ENCODE measurements at regions not wholly inside any gene's neighbourhood (a gene's known extent, or its start where the extent isn't known, plus 50 kb on each side); places are given as distances from the start of the nearest gene placed in this dataset.

DNA sequence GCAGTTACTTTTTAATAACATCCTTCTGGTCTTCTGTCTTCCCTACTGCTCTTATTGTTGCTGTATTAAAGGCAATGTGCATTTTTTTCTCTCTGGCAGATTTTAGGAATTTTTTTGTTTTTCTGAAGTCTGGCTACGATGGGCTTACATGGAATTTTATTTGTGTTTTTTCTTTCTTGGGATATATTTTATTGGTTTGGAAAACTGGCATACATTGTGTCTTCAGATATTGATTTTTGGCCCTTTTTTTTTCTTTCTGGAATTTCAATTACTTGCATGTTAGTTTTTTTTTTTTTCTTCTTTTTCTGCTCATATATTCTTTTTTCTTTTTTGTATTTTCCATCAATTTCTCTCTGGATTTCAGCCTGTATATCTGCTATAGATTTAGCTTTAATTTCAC, 442.1 kb upstream of the TRIB2 start:
- no peak for DNase-seq (ENCODE audit: low read depth in 2 of 2, low spot score in 1 of 2)

DNA sequence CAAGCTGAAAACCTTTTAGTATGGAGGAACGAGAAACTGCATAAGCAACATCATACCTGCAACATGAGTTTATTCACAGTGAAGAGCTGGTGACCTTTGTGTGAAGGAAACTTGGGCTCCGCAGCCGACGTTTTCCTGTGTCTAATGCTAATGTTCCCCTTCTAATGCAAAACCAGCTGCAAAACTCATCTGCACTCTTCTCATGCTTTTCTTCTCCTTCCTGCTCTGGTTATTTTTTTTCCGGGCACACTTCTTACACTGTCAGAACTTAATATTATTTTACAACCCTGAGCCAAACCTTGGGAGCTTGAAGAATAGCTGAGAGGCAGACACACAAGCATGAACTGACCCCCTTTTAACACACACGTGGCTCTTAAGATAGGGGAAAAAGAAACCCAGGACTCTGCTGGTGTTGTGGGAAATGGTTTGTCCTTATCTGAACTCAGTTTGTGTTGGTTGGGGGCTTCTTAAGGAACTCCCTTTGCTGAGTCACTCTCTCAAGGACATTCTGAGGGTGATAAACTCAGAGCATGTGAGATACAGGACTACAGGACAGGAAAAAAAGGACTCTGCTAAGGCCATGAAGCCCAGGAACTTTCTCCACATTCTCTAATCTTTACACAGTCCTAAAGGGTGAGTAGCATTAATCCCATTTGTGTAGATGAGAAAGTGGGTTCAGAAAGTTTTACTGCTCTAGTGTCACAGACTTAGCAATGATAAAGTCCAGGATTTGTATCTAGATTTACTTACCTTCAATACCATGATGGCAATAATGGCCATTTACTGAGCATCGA, 439.3 kb upstream of the TRIB2 start:
- no peak for DNase-seq (ENCODE audit: low read depth in 2 of 2, low spot score in 1 of 2)

DNA sequence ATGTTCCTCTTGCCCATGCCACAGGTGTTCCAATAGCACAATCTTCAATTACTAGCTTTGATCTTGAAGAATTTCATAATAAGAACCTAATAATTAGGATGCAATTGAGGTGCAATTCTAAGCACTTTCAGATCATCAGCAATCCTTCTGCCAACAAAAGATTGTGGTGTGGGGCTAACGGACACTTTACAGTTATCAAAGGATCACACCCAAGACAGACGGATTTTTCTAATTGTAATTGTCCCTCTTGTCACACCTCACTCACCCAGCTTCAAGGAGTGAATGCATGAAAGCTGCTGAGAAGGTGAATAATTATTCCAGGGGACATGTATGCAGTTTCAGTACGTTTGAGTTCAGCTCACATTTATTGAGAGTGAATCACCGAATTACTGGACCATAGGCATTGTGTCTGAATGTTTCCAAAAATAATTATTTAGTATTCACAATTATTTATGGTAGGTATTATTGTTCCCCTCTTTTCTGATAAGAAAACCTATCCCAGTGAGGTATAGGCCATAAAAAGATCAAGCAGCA, 438.5 kb upstream of the TRIB2 start:
- DNase-seq (ENCODE audit: low read depth in 2 of 2, low spot score in 1 of 2) = no peak

DNA sequence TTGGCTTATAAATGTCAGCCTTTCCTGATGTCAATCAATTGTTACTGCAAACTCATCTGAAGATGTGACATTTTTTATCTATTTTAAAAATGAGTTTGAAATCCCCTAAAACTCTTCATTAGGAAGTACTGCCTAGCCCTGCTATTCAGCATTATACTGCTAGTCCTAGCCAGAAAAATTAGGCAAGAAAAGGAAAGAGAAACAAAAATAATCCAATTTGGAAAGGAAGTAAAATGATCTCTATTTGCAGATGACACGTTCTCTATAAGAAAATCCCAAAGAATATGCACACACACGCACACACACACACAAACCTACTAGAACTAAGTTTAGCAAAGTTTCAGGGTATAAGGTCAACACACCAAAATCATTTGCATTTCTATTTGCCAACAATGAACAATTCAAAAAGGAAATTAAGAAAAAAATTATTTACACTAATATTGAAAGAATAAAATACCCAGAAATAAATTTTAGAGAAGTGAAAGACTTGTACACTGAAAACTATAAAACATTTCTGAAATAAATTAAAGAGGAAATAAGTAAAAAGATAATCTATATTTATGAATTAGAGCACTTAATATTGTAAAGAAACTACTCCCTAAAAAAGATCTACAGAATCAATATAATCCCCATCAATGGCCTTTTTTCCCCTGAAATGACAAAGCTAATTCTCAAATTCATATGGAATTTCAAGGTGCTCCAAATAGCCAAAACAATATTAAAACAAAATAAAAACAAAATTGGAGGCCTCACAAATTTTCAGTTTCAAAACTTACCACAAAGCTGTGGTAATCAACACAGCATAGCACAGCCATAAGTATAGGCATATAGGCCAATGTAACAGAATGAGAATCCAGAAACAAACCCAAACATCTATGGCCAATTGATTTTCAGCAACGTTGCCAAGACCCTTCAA, 433.7 kb upstream of the TRIB2 start:
- DNase-seq (ENCODE audit: low read depth in 2 of 2, low spot score in 1 of 2) = no peak

DNA sequence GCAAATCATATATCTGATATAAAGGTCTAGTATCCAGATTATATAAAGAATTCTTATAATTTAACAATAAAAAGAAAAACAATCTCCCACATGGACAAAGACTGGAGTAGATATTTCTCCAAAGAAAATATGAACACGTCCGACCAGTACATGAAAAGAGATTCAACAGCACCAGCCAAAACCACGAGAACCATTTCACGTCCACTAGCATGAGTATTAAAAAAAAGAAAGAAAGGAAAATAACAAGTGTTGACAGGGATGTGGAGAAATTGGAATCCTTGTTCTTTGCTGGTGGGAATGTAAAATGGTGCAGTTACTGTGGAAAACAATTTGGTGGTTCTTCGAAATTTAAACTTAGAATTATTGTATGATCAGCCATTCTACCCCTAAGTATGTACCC, 432.7 kb upstream of the TRIB2 start:
- no peak for DNase-seq (ENCODE audit: low read depth in 2 of 2, low spot score in 1 of 2)

DNA sequence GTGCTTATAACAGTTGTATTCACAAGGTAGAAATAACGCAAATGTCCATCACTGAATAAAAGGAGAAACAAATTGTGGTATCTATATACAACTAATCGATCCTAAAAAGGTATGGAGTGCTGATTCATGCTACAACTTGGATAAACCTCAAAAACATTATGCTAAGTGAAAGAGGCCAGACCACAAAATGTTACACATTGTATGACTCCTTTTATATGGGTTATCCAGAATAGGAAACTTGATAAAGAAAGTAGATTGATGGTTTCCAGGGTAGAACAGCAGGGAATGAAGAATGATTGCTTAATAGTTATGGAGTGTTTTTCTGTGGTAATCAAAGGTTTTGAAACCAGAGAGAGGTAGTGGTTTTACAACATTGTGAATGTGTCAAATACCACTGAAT, 432.2 kb upstream of the TRIB2 start:
- DNase-seq (ENCODE audit: low read depth in 2 of 2, low spot score in 1 of 2) = no peak

DNA sequence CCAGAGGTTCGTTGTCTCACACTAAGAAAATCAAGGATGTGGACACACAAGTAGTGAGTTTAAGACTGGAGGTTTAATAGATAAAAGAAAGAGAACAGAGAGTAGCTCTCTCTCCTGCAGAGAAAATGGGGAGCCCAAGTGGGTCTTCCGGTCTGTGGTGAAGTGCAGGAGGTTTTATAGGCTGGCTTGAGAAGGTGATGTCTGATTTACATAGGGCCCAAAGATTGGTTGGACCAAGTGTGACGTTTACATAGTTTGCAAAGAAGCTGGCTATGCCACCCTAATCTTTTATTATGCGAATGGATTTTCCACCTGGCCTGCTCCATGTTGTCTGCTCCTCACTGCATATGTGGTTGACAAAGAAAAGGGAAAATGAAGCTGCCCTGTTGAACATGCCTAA, 430.4 kb upstream of the TRIB2 start:
- no peak for DNase-seq (ENCODE audit: low read depth in 2 of 2, low spot score in 1 of 2)

DNA sequence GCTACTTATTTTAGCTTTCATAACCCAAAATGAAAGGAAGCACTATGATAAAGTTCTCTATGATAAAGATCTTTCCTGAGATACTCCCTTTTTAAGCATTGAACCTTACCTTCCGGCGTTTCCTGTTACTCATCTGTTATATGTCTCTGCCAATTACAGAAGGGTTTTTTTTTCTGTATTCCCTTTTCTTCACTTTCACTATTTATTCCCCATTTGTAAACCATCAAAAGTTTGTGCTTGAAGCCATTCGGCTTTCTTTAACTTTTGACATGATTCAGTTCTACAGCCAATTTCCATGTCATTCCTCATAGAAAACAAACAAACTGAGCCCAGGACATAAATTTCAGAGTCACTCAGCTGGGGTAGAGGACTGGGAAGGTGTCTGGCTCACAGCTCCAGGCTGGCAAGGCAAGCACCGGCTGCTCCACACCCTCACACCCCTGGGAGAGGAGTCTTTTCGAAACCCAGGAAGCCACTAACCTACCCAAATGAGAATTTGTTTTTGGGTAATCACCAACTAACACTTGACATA, 429.4 kb upstream of the TRIB2 start:
- no peak for DNase-seq (ENCODE audit: low read depth in 2 of 2, low spot score in 1 of 2)

DNA sequence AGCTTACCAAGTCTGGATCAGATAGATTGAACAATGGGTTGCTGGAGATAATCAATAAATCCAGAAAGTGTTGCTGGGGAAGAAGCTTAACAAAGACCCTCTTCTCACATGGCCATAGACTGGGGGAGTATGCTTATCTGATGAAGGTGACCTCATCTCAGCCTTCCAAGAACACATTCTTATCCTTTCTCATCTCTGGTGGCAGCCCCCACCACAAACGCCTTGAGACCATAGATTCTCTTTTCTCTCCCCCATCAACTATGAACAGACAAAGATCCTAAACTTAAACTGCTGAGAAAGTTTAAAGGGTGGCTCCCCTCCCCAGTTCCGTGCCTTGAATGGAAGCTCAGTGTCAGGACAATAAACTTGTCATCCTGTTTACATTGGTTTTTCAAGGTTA, 428.7 kb upstream of the TRIB2 start:
- DNase-seq (ENCODE audit: low read depth in 2 of 2, low spot score in 1 of 2) = no peak

DNA sequence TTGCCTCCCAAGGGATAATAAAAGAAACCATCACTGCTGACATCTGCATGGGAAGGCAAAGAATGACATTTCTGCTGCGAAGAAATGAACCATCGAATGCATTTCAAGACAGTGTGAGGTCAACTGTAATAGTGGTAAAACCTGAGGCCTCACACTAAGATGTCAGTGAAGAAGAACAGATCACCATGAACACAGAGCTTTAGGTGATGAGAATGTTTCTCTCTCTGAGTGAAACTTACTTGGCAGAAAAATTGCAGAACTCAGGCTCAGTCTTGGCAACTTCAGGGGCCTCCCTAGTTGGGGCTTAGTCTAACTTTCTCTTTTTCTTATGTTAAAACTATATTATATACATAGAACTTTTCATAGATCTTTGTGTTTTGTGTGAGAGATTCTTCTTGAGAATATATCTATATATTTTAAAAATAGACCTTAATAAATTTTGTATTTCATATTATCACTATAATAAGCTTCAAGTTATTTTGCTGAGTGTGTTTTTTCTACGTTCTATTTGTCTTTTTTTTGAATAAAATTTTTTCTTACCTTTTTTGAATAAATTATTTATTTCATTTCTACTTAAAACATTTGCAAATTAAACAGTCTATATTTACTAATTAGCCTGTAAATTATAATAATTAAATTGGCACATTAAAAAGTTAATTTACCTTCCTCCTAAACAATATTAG, 427.5 kb upstream of the TRIB2 start:
- DNase-seq (ENCODE audit: low read depth in 2 of 2, low spot score in 1 of 2) = no peak

DNA sequence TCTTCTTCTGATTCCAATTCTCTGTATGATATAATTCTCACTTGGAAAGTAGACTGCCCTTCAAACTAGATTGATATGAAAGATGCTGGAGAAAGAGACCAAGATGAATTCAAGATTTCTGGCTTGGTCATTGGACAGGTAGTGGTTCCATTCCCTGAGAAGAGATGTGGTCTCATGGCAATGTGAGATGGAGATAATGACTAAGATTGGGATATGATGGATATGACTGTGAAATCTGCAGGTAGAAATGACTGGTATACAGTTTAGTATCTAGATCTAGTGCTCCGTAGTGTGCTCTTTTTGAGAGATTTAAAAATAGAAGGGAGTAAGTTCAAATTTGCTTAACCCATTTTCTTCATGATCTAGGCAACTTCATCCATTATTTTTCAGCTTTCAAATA, 425.4 kb upstream of the TRIB2 start:
- DNase-seq (ENCODE audit: low read depth in 2 of 2, low spot score in 1 of 2) = no peak

DNA sequence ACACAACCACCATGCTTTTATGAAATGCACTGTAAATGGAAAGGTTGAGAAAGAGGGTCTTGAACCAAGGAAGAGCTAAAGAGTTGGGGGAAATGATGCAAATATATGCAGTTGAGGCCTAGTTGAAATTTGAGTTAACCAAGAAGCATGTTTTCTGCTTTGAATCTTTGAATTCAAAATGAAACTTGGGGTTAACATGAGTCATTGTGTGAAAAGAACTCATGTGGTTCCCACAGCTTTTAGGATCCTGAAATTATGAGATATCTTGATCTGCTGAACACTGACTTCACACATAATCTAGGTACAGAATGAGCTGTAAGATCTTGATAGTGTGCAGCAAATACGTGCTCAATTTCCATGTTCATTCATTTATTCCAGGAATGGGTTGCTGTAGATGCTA, 422.9 kb upstream of the TRIB2 start:
- no peak for DNase-seq (ENCODE audit: low read depth in 2 of 2, low spot score in 1 of 2)

DNA sequence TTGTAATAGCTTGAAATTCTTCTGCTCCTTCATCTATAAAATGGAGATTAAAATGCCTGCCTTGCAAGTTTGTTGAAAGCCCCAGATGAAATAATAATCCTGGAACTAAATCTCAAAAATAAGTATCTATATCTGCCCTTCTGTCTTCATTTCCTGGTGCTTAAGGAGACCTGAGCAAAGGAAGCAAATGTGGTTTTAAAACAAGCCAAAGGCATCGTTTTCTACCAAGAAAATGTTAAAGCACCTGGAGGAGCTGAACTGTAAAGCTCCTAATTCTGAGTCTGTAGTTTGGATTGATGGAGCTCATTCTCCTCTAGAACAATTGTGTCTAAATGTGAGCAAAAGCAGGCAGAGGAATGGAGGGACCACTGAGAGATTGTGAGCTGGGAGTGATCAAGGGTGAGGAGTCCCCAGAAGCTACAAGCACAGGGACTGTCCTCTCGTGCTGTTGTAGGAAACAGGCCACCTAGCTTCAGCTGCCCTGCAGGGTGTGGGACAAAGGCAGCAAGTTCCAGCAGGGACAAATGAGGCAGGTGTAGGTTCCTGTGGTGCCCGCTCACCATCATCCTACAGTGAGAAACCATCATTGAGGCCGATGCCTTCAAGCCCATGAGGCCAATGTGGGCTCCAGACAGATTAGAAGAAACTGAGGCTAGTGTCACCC, 420.7 kb upstream of the TRIB2 start:
- DNase-seq (ENCODE audit: low read depth in 2 of 2, low spot score in 1 of 2) = no peak

DNA sequence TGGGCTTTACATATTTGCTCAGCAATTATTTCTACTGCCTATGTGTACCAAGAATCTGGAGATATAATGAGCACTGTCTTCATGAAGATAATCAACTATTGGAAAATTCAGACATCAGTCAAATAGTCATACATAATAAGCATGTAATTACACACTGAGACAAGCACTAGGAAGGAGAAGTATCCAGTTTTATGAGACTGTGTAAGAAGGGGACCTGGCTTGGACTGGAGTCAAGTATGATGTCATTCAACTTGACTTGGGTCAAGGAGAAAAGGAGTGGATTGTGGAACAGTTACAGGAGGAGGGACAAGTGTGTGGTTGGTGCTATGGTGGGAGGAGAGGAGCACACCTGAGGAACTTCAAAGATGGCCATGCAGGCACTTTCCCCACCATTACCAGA, 419.8 kb upstream of the TRIB2 start:
- DNase-seq (ENCODE audit: low read depth in 2 of 2, low spot score in 1 of 2) = no peak

DNA sequence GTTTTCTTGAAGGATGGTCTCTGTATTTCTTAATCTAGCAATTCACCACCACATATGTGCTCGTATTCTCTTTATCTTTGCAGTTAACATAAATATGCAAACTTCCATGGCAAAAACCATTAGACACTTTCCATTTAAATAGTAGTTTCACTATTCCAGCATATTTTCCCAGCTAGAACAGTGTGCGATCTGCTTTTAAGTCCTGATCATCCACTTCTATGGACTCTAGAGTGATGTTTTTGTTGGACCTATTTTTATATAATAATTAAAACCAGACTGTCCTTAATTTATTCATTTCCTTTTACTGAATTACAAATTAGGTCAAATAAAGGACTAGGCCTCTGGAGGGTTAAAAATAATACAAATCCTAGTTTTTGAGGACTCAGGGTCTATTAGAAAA, 418.4 kb upstream of the TRIB2 start:
- DNase-seq (ENCODE audit: low read depth in 2 of 2, low spot score in 1 of 2) = no peak

DNA sequence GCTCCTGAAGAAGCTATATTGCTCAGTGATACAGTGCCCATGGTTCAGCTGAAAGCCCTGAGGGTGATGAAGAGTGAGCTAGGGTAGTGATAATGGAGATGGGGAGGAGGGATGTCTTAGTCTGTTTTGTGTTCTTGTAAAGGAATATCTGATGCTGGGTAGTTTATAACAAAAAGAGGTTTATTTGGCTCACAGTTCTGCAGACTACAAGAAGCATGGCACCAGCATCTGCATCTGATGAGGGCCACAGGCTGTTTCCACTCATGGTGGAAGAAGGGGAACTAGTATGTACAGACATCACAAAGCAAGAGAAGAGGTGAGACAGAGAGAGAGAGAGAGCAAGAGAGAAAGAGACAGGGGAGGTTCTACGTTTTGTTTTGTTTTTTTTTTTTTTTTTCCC, 417.3 kb upstream of the TRIB2 start:
- no peak for DNase-seq (ENCODE audit: low read depth in 2 of 2, low spot score in 1 of 2)

DNA sequence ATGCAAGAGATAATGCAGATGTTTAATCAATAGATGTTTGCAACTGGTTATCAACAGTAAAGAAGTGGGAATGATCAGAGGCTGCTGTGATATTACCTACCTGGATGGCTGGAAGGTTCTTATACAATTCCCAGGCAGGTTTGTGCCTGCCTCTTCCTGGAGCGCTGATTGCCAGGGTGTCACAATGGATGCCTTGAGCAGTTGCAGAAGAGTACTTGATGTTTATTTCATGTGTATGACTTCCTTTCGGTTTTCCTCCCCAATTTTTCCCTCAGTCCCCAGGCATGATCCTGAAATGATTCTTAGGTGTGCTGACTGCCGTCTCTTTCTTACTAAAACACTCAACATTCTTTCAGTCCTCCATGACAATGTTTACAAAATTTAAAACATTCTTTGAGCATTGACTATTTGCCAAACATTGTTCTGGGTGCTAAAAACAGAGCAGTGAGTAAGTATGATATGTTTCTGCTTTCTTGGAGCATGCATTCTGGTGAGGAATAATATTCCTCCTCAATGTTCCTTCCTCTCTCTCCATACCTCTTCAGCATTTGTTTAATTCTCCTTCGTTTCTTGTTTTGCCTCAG, 416.6 kb upstream of the TRIB2 start:
- no peak for DNase-seq (ENCODE audit: low read depth in 2 of 2, low spot score in 1 of 2)

DNA sequence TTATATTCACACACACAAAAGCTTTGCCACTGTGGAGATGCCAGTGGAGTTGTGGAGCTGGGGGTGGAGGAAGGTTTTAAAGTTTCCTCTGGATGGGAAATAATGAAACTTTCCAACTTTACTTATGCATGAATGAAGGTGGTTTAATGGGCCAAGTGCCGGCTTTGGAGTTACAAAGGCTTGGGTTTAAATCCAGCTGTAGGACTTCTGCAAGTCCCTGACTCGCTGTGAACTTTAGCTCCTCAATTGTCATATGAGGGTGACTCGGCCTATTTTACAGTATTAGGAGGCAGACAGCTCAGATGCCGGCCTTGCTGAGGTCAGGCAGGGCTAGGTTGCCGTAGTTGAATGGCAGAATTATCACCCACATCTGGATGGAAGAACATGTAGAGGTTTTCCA, 415.8 kb upstream of the TRIB2 start:
- DNase-seq (ENCODE audit: low read depth in 2 of 2, low spot score in 1 of 2) = no peak

DNA sequence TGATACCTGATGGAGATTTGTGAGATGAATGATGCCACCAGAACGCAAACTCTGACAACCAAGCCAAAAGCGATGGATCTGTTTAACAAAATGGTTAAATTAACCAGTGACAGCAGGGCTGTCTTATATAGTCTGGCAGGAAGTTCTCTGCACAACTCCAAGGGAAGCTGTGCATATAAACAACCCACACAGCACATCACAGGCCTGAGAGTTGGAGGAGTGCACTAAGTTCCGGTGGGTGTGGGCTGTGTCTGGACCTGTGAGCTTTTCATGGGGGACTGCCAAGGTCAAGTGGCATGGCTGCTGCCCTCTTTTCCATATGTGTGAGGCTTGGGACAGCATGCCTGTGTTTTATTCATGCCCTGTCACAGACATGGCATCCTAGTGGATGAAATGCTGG, 414.6 kb upstream of the TRIB2 start:
- DNase-seq (ENCODE audit: low read depth in 2 of 2, low spot score in 1 of 2) = no peak

DNA sequence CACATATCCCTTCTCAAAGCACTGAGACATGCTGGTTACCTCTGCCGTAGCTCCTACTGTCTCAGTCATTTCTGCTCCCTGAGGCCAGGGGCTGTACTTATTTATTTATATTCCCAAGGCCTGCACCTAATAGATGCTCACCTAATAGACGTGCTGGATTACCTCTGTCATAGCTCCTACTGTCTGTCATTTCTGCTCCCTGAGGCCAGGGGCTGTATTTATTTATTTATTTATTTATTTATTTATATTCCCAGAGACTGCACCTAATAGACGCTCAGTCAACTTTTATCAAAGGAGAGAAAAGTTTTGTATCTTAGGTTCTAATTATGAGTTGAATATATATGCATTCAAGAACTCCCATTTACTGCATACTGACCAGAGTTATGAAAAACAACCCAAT, 414.0 kb upstream of the TRIB2 start:
- DNase-seq (ENCODE audit: low read depth in 2 of 2, low spot score in 1 of 2) = no peak
